Breast epithelium (tissue), 3 donors: ENCODE measurements at regions not wholly inside any gene's neighbourhood (a gene's known extent, or its start where the extent isn't known, plus 50 kb on each side); places are given as distances from the start of the nearest gene placed in this dataset.

Source experiments
- CTCF ChIP-seq, 3 donors: fragments of 450-650 bp; IDR thresholded peaks; one replicate each; pipeline ENCODE4 v1.5.1; 2016 to 2017; ENCODE audit warnings: antibody characterized with exemption in 3 of 3, mild to moderate bottlenecking in 3 of 3, moderate library complexity in 3 of 3
- POLR2AphosphoS5 ChIP-seq, 3 donors: sonication (generic); formaldehyde crosslinking; IDR thresholded peaks; one replicate each; pipeline ENCODE4 v1.6.1; 2017; ENCODE audit warnings: antibody characterized with exemption in 3 of 3

- TF ChIP-seq CTCF (IDR thresholded peaks at IDR 0.05) (no peak), POLR2AphosphoS5 (IDR thresholded peaks at IDR 0.05) (no peak)
Observed at GRCh38 chr9:96071815-96072124, 196.3 kb downstream of the ERCC6L2 start.
